K562 (cell line): ENCODE measurements at regions not wholly inside any gene's neighbourhood (a gene's known extent, or its start where the extent isn't known, plus 50 kb on each side); places are given as distances from the start of the nearest gene placed in this dataset.

Source experiments
- ARID1B ChIP-seq: fragments of 450-650 bp; IDR thresholded peaks from 2 replicates; pipeline ENCODE4 v1.6.1; 2016; ENCODE audit warnings: antibody characterized with exemption, mild to moderate bottlenecking, inconsistent platforms
- ATF3 ChIP-seq, 2 experiments: fragments of 450-650 bp in 1 of 2; sonication (generic) in 1 of 2; formaldehyde crosslinking in 1 of 2; IDR thresholded peaks in 1 of 2; conservative IDR thresholded peaks in 1 of 2; 2 replicates each; pipeline versions ENCODE4 v1.6.1 to v1.8.1; 2016 to 2023; ENCODE audit warnings: mild to moderate bottlenecking in 2 of 2, moderate library complexity in 2 of 2, inconsistent platforms in 1 of 2, missing genetic modification reagents in 1 of 2
- BMI1 ChIP-seq: fragments of 150-350 bp; IDR thresholded peaks from 2 replicates; pipeline ENCODE4 v1.6.1; 2014; ENCODE audit warnings: low read length
- BRD9 ChIP-seq: fragments of 450-650 bp; IDR thresholded peaks from 2 replicates; pipeline ENCODE4 v1.6.1; 2018; ENCODE audit warnings: low read depth; ENCODE audit not compliant: partially characterized antibody
- CHAMP1 ChIP-seq: fragments of 450-650 bp; IDR thresholded peaks from 2 replicates; pipeline ENCODE4 v1.6.1; 2016; ENCODE audit warnings: mild to moderate bottlenecking
- E2F1 ChIP-seq: sonication (generic); formaldehyde crosslinking; IDR thresholded peaks from 2 replicates; pipeline ENCODE4 v1.8.1; 2023; ENCODE audit warnings: mild to moderate bottlenecking, missing genetic modification reagents, moderate library complexity
- EP400 ChIP-seq: fragments of 450-650 bp; IDR thresholded peaks from 2 replicates; pipeline ENCODE4 v1.6.1; 2017; ENCODE audit warnings: antibody characterized with exemption, mild to moderate bottlenecking, moderate library complexity
- HES1 ChIP-seq: fragments of 450-650 bp; IDR thresholded peaks from 2 replicates; pipeline ENCODE4 v1.6.1; 2016; ENCODE audit warnings: low read depth, mild to moderate bottlenecking, moderate library complexity
- HNRNPH1 ChIP-seq: fragments of 200-400 bp; formaldehyde crosslinking; optimal IDR thresholded peaks from 2 replicates; pipeline ENCODE3; 2017; ENCODE audit warnings: low read depth, mild to moderate bottlenecking, low read length, moderate library complexity
- MLLT1 ChIP-seq, 2 experiments: fragments of 450-650 bp; IDR thresholded peaks; 2 replicates each; pipeline ENCODE4 v1.6.1; 2016
- MTA1 ChIP-seq: fragments of 450-650 bp; IDR thresholded peaks from 2 replicates; pipeline ENCODE4 v1.6.1; 2017; ENCODE audit warnings: borderline replicate concordance
- PHF20 ChIP-seq: fragments of 450-650 bp; IDR thresholded peaks from 2 replicates; pipeline ENCODE4 v1.6.1; 2018; ENCODE audit not compliant: partially characterized antibody
- PTRF ChIP-seq: fragments of 450-650 bp; IDR thresholded peaks from 2 replicates; pipeline ENCODE4 v1.6.1; 2016; ENCODE audit warnings: mild to moderate bottlenecking, missing genetic modification characterization, missing compliant biosample characterization
- TRIM25 ChIP-seq: fragments of 450-650 bp; IDR thresholded peaks from 2 replicates; pipeline ENCODE4 v1.7.0; 2016; ENCODE audit warnings: borderline replicate concordance
- ZBTB7A ChIP-seq: IDR thresholded peaks from 2 replicates; pipeline ENCODE4 v1.6.1; 2011; ENCODE audit warnings: low read depth, mild to moderate bottlenecking, low read length, moderate library complexity, borderline replicate concordance; ENCODE audit not compliant: control insufficient read depth
- ZNF174 ChIP-seq: fragments of 250-450 bp; sonication (Bioruptor Pico); IDR thresholded peaks from 2 replicates; pipeline ENCODE4 v1.4.0; 2020; ENCODE audit warnings: mild to moderate bottlenecking
- ZNF398 ChIP-seq: fragments of 250-450 bp; sonication (Bioruptor Pico); IDR thresholded peaks from 2 replicates; pipeline ENCODE4 v1.8.0; 2021; ENCODE audit warnings: moderate library complexity, mild to moderate bottlenecking, inconsistent platforms
- ZNF444 ChIP-seq: fragments of 250-450 bp; sonication (Bioruptor Pico); IDR thresholded peaks from 2 replicates; pipeline ENCODE4 v1.4.0; 2020; ENCODE audit warnings: mild to moderate bottlenecking, moderate library complexity

GRCh38 chr7:120079022-120079421 lies 194.0 kb upstream of the KCND2 start (continued):
- TF ChIP-seq BMI1 (no peak), ATF3 (IDR thresholded peaks at IDR 0.05) (no peak), ATF3 (CRISPR knock-in tag; conservative IDR thresholded peaks at IDR 0.05) (no peak), EP400 (no peak), MLLT1 (IDR thresholded peaks at IDR 0.05) (peak in 1 of 2 experiments; percentile 67; a peak in 1 of 4 replicates), TRIM25 (0 out of 2 replicates have a peak, but pooled peaks have one; percentile 51), MTA1 (0 out of 2 replicates have a peak, but pooled peaks have one; percentile 29), PTRF (tag) (no peak), E2F1 (CRISPR knock-in tag) (no peak), CHAMP1 (no peak), HNRNPH1 (no peak), ZBTB7A (no peak), ZNF174 (CRISPR knock-in tag) (no peak), HES1 (no peak), ZNF444 (CRISPR knock-in tag) (no peak), BRD9 (no peak), PHF20 (no peak), ZNF398 (no peak), ARID1B (peak; percentile 18; the same call in 1 of the 2 replicates)
